Stomach (tissue), 8 donors: ENCODE measurements at regions not wholly inside any gene's neighbourhood (a gene's known extent, or its start where the extent isn't known, plus 50 kb on each side); places are given as distances from the start of the nearest gene placed in this dataset.

Experiments
- DNase-seq, 2 donors: peaks; one replicate each; pipeline versions ENCODE4 v3.0.0 to v3.0.0-alpha.2; 2013 to 2019
- H3K27ac ChIP-seq, 5 donors: fragments of 200-600 bp in 4 of 5; sonication (generic) in 4 of 5; one replicate each; pipeline ENCODE4 v1.5.1; 2013 to 2019; ENCODE audit warnings: mild to moderate bottlenecking in 1 of 5, moderate library complexity in 1 of 5
- H3K27me3 ChIP-seq, 3 donors: fragments of 200-600 bp; sonication (generic); one replicate each; pipeline ENCODE4 v1.5.1; 2017 to 2019; ENCODE audit warnings: mixed run types in 1 of 3
- H3K36me3 ChIP-seq, 4 donors: fragments of 200-600 bp; sonication (generic); 1 replicate in 3 of 4; 2 replicates in 1 of 4; pipeline ENCODE4 v1.5.1; 2016 to 2019
- H3K4me1 ChIP-seq, 4 donors: fragments of 200-600 bp; sonication (generic); one replicate each; pipeline ENCODE4 v1.5.1; 2016 to 2019
- H3K4me3 ChIP-seq, 4 donors: fragments of 200-600 bp; sonication (generic) in 3 of 4; one replicate each; pipeline ENCODE4 v1.5.1; 2016 to 2019; ENCODE audit warnings: mild to moderate bottlenecking in 1 of 4
- H3K9me3 ChIP-seq, 4 donors: fragments of 200-600 bp; sonication (generic); one replicate each; pipeline ENCODE4 v1.5.1; 2016 to 2019
- CTCF ChIP-seq, 7 experiments: fragments of 450-650 bp in 4 of 7; fragments of 200-600 bp in 3 of 7; sonication (generic) in 3 of 7; IDR thresholded peaks; one replicate each; pipeline ENCODE4 v1.5.1; 2016 to 2019; ENCODE audit warnings: antibody characterized with exemption in 7 of 7, control low read depth in 2 of 7, mild to moderate bottlenecking in 1 of 7
- EP300 ChIP-seq: sonication (generic); formaldehyde crosslinking; IDR thresholded peaks from one replicate; pipeline ENCODE4 v1.6.1; 2017; ENCODE audit warnings: antibody characterized with exemption
- POLR2A ChIP-seq, 4 donors: fragments of 450-650 bp; IDR thresholded peaks; one replicate each; pipeline ENCODE4 v1.6.1; 2016; ENCODE audit warnings: antibody characterized with exemption in 4 of 4, control low read depth in 2 of 4, mild to moderate bottlenecking in 1 of 4, moderate library complexity in 1 of 4
- POLR2AphosphoS5 ChIP-seq, 3 donors: sonication (generic); formaldehyde crosslinking; IDR thresholded peaks; one replicate each; pipeline ENCODE4 v1.6.1; 2016; ENCODE audit warnings: antibody characterized with exemption in 3 of 3
- WGBS, 5 donors: extraction: QIAGEN DNeasy Blood & Tissue Kit in 3 of 5; methylation state at CpG; one replicate each; pipeline versions ENCODE4 v1.1.5 to v1.1.7; 2013 to 2018; 5-methylcytosine and 5-hydroxymethylcytosine counted together
- intact Hi-C: fragments of 100-400 bp; cut with DNase I; formaldehyde crosslinking; loops from one replicate; pipeline ENCODE4 v1.15.1; 2023; ENCODE audit warnings: low total_unique reads
- donor health status: healthy with polysubstance abuse.
- donor health status: Bipolar disorder and iron deficiency.
- donor health status: healthy.

DNA sequence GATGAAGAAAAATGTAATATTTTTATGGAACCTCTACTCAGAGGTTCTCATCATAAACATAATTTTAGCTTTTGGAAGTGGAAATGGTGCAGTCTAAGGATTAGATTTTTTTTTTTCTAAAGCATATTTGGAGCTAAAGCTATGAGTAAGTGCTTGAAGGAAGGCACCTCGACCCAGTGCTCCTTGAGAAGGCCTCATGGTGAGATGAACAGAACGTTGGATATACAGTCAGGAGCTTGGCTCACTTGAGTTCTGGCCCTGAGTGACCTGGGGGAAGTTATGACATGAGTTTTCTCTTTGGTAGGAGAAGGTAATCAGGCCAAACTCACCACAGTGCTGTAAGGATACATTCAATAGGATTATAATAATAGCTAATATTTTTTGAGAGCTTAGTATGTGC is 163.3 kb downstream of the JCAD start:
- Histone ChIP-seq H3K9me3 (no peaks in the 10 kb centered on the region), H3K36me3 (no peaks in the 10 kb centered on the region), H3K27me3 (no peaks in the 10 kb centered on the region), H3K4me1 (peaks cover 0 to 4% (median 0%) of the 10 kb centered on the region in 4 donors), H3K27ac (peak overlapping the region in 3 of 5 donors; percentile 45 to 73 (median 58)), H3K4me3 (no peak overlapping the region)
- intact Hi-C loops = no loop called here
- 23 to 39% (median 35%) methylated on average over 2 of the region's 2 CpGs for WGBS, 5 donors
- no peak for DNase-seq
- TF ChIP-seq EP300 = no peak
- no peak for TF ChIP-seq POLR2A (IDR thresholded peaks at IDR 0.05)
- no peak for TF ChIP-seq POLR2AphosphoS5 (IDR thresholded peaks at IDR 0.05)
- TF ChIP-seq CTCF (IDR thresholded peaks at IDR 0.05) = no peak

- TF ChIP-seq CTCF (IDR thresholded peaks at IDR 0.05) (no peak), POLR2AphosphoS5 (IDR thresholded peaks at IDR 0.05) (peak in 1 of 3 donors; percentile 34), EP300 (no peak), POLR2A (IDR thresholded peaks at IDR 0.05) (no peak)
- intact Hi-C loops = no loop called here
- DNase-seq = peak in 1 of 2 donors; percentile 79
- Histone ChIP-seq H3K36me3 (no peaks in the 10 kb centered on the region), H3K9me3 (no peaks in the 10 kb centered on the region), H3K4me1 (peaks cover 0 to 4% (median 0%) of the 10 kb centered on the region in 4 donors), H3K4me3 (no peak overlapping the region), H3K27me3 (no peaks in the 10 kb centered on the region), H3K27ac (peak overlapping the region in 4 of 5 donors; percentile 14 to 73 (median 52))
- WGBS, 5 donors = 45 to 63% (median 56%) methylated on average over 6 of the region's 6 CpGs
Observed at GRCh38 chr10:29895456-29895855, 163.9 kb downstream of the JCAD start.

DNA sequence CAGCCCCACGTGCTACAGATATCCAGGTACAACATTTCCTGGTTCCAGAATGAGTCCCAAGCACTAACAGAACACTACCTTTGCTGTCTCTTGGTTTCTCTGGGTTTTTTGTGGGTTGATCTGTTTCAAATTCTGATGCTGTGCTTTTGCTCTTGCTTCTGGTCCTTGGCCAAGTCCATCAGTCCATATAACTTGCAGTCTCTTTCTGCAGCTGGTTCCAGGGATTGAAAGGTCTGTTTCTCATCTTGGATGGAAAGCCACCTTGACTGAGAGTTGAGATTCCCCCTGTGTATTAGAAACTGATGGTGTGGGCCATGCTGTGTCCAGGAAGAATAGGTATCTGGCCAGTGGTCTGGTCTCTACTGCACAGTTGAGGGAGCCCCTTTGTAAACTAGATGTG is 171.1 kb downstream of the JCAD start:
- Histone ChIP-seq H3K9me3 (no peaks in the 10 kb centered on the region), H3K4me3 (no peak overlapping the region), H3K27ac (no peak overlapping the region), H3K27me3 (no peaks in the 10 kb centered on the region), H3K4me1 (no peaks in the 10 kb centered on the region), H3K36me3 (no peaks in the 10 kb centered on the region)
- TF ChIP-seq POLR2AphosphoS5 (IDR thresholded peaks at IDR 0.05) = no peak
- TF ChIP-seq CTCF (IDR thresholded peaks at IDR 0.05) = no peak
- no peak for TF ChIP-seq EP300
- no peak for DNase-seq
- 23 to 52% (median 41%) methylated on average over 1 of the region's 1 CpG for WGBS, 5 donors
- intact Hi-C loops = no loop called here

- no peak for DNase-seq
- TF ChIP-seq POLR2A (IDR thresholded peaks at IDR 0.05) (no peak), CTCF (IDR thresholded peaks at IDR 0.05) (no peak)
- H3K4me1 ChIP-seq = peaks cover 0 to 6% (median 0%) of the 10 kb centered on the region in 4 donors
- WGBS, 5 donors = 79 to 85% (median 82%) methylated on average over 3 of the region's 3 CpGs
- H3K27me3 ChIP-seq = no peaks in the 10 kb centered on the region
- no peaks in the 10 kb centered on the region for H3K9me3 ChIP-seq
- H3K36me3 ChIP-seq = no peaks in the 10 kb centered on the region
- intact Hi-C loops = no loop called here
- no peak overlapping the region for H3K27ac ChIP-seq
- H3K4me3 ChIP-seq = no peak overlapping the region
Observed at GRCh38 chr10:29886299-29886698, 173.1 kb downstream of the JCAD start.
